ENCODE measurements at regions not wholly inside any gene's neighbourhood (a gene's known extent, or its start where the extent isn't known, plus 50 kb on each side); places are given as distances from the start of the nearest gene placed in this dataset.

GRCh38 chr7:81648716-81649115 is 121.1 kb downstream of the HGF start:
- DNase-seq (ENCODE audit: low read depth) = no peak

- DNase-seq (ENCODE audit: low read depth) = peak; percentile 29
These were observed 124.4 kb downstream of the HGF start for GRCh38 chr7:81645435-81645834.

- no peak for DNase-seq (ENCODE audit: low read depth)
These were observed 128.0 kb downstream of the HGF start for GRCh38 chr7:81641873-81642272.

GRCh38 chr7:81638198-81638597 is 131.6 kb downstream of the HGF start:
- peak; percentile 57 for DNase-seq (ENCODE audit: low read depth)

GRCh38 chr7:81637534-81637933 is 132.3 kb downstream of the HGF start:
- DNase-seq (ENCODE audit: low read depth) = no peak

- no peak for DNase-seq (ENCODE audit: low read depth)
These were observed 137.4 kb downstream of the HGF start for GRCh38 chr7:81632418-81632817.

- no peak for DNase-seq (ENCODE audit: low read depth)
These were observed 139.2 kb downstream of the HGF start for GRCh38 chr7:81630600-81630999.

- no peak for DNase-seq (ENCODE audit: low read depth)
These were observed 140.1 kb downstream of the HGF start for GRCh38 chr7:81629702-81630101.

- no peak for DNase-seq (ENCODE audit: low read depth)
These were observed 140.9 kb downstream of the HGF start for GRCh38 chr7:81628951-81629350.

GRCh38 chr7:81627536-81628287 is 142.1 kb downstream of the HGF start:
- no peak for DNase-seq (ENCODE audit: low read depth)

GRCh38 chr7:81626008-81626407 is 143.8 kb downstream of the HGF start:
- no peak for DNase-seq (ENCODE audit: low read depth)

GRCh38 chr7:81624650-81625631 is 144.9 kb downstream of the HGF start:
- DNase-seq (ENCODE audit: low read depth) = no peak

- DNase-seq (ENCODE audit: low read depth) = no peak
These were observed 145.7 kb downstream of the HGF start for GRCh38 chr7:81624021-81624592.

- no peak for DNase-seq (ENCODE audit: low read depth)
These were observed 146.5 kb downstream of the HGF start for GRCh38 chr7:81623251-81623855.

- no peak for DNase-seq (ENCODE audit: low read depth)
These were observed 148.0 kb downstream of the HGF start for GRCh38 chr7:81621893-81622292.

GRCh38 chr7:81618396-81619014 is 151.3 kb downstream of the HGF start:
- peak; percentile 75 for DNase-seq (ENCODE audit: low read depth)

GRCh38 chr7:81616951-81617350 is 152.9 kb downstream of the HGF start:
- DNase-seq (ENCODE audit: low read depth) = no peak

GRCh38 chr7:81611805-81612204 is 158.0 kb downstream of the HGF start:
- DNase-seq (ENCODE audit: low read depth) = no peak

GRCh38 chr7:81611040-81611439 is 158.8 kb downstream of the HGF start:
- no peak for DNase-seq (ENCODE audit: low read depth)

GRCh38 chr7:81608748-81609382 is 161.0 kb downstream of the HGF start:
- no peak for DNase-seq (ENCODE audit: low read depth)

GRCh38 chr7:81607987-81608386 is 161.9 kb downstream of the HGF start:
- DNase-seq (ENCODE audit: low read depth) = no peak

Data from GM04503 (cell line).